ENCODE measurements at regions not wholly inside any gene's neighbourhood (a gene's known extent, or its start where the extent isn't known, plus 50 kb on each side); places are given as distances from the start of the nearest gene placed in this dataset.

- TF ChIP-seq POLR2A (IDR thresholded peaks at IDR 0.05) = no peak
- no peak for TF ChIP-seq CTCF (IDR thresholded peaks at IDR 0.05)
- no peak for TF ChIP-seq EP300 (IDR thresholded peaks at IDR 0.05)
Measured at GRCh38 chr22:47859881-47860525, 1097.6 kb downstream of the TBC1D22A start.
